ENCODE measurements at regions not wholly inside any gene's neighbourhood (a gene's known extent, or its start where the extent isn't known, plus 50 kb on each side); places are given as distances from the start of the nearest gene placed in this dataset.

GRCh38 chr12:105812366-105812765, 326.4 kb downstream of the NUAK1 start:
- TF ChIP-seq, protein P1, sequence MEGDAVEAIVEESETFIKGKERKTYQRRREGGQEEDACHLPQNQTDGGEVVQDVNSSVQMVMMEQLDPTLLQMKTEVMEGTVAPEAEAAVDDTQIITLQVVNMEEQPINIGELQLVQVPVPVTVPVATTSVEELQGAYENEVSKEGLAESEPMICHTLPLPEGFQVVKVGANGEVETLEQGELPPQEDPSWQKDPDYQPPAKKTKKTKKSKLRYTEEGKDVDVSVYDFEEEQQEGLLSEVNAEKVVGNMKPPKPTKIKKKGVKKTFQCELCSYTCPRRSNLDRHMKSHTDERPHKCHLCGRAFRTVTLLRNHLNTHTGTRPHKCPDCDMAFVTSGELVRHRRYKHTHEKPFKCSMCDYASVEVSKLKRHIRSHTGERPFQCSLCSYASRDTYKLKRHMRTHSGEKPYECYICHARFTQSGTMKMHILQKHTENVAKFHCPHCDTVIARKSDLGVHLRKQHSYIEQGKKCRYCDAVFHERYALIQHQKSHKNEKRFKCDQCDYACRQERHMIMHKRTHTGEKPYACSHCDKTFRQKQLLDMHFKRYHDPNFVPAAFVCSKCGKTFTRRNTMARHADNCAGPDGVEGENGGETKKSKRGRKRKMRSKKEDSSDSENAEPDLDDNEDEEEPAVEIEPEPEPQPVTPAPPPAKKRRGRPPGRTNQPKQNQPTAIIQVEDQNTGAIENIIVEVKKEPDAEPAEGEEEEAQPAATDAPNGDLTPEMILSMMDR (conservative IDR thresholded peaks at IDR 0.05 in 1 of 2, IDR thresholded peaks at IDR 0.05 in 1 of 2; ENCODE audit: low read depth in 1 of 2, low read length in 2 of 2) = no peak
- TF ChIP-seq EZH2 (IDR thresholded peaks at IDR 0.05; ENCODE audit: low read length, missing control alignments) = no peak

All from fibroblast of lung (primary cell).